ENCODE measurements at regions not wholly inside any gene's neighbourhood (a gene's known extent, or its start where the extent isn't known, plus 50 kb on each side); places are given as distances from the start of the nearest gene placed in this dataset.

GRCh38 chr2:60234274-60234986 lies 319.0 kb downstream of the BCL11A start:
- no peak overlapping the region for H3K4me3 Mint-ChIP-seq
- no peak overlapping the region for H3K27ac Mint-ChIP-seq
- no peaks in the 10 kb centered on the region for H3K27me3 Mint-ChIP-seq
- no peaks in the 10 kb centered on the region for H3K36me3 Mint-ChIP-seq
- intact Hi-C loops (cut with micrococcal nuclease): no loop called here
- DNase-seq: no peak
- POLR2A ChIA-PET: no interaction called here
- CTCF ChIA-PET: no interaction called here
- H3K4me1 Mint-ChIP-seq (ENCODE audit: low read depth): no peaks in the 10 kb centered on the region
- H3K9me3 Mint-ChIP-seq: peaks cover 14% of the 10 kb centered on the region

GRCh38 chr2:60230596-60230995 lies 322.9 kb downstream of the BCL11A start:
- no peak overlapping the region for H3K4me3 Mint-ChIP-seq

GRCh38 chr2:60230037-60230436 lies 323.4 kb downstream of the BCL11A start:
- ChIA-PET CTCF (no interaction called here), POLR2A (no interaction called here)
- Mint-ChIP-seq H3K27ac (no peak overlapping the region), H3K4me1 (ENCODE audit: low read depth) (no peaks in the 10 kb centered on the region), H3K27me3 (no peaks in the 10 kb centered on the region), H3K36me3 (no peaks in the 10 kb centered on the region), H3K4me3 (no peak overlapping the region), H3K9me3 (peaks cover 7% of the 10 kb centered on the region)
- intact Hi-C loops (cut with micrococcal nuclease): no loop called here
- DNase-seq: no peak

More at GRCh38 chr2:60230596-60230995, 322.9 kb downstream of the BCL11A start:
- Mint-ChIP-seq H3K27me3 (no peaks in the 10 kb centered on the region), H3K36me3 (no peaks in the 10 kb centered on the region), H3K27ac (no peak overlapping the region), H3K4me1 (ENCODE audit: low read depth) (no peaks in the 10 kb centered on the region), H3K9me3 (peaks cover 9% of the 10 kb centered on the region)
- intact Hi-C loops (cut with micrococcal nuclease): no loop called here
- no peak for DNase-seq
- CTCF ChIA-PET: no interaction called here
- POLR2A ChIA-PET: no interaction called here

GRCh38 chr2:60226943-60227342 lies 326.5 kb downstream of the BCL11A start:
- Mint-ChIP-seq H3K36me3 (no peaks in the 10 kb centered on the region), H3K9me3 (peaks cover 3% of the 10 kb centered on the region), H3K27ac (no peak overlapping the region), H3K27me3 (no peaks in the 10 kb centered on the region), H3K4me1 (ENCODE audit: low read depth) (no peaks in the 10 kb centered on the region), H3K4me3 (no peak overlapping the region)
- intact Hi-C loops (cut with micrococcal nuclease): no loop called here
- no peak for DNase-seq
- ChIA-PET POLR2A (no interaction called here), CTCF (no interaction called here)

GRCh38 chr2:60226191-60226590 lies 327.3 kb downstream of the BCL11A start:
- POLR2A ChIA-PET: no interaction called here

GRCh38 chr2:60223859-60224258 lies 329.6 kb downstream of the BCL11A start:
- no peak for DNase-seq
- Mint-ChIP-seq H3K4me1 (ENCODE audit: low read depth) (no peaks in the 10 kb centered on the region), H3K4me3 (no peak overlapping the region), H3K36me3 (no peaks in the 10 kb centered on the region), H3K27ac (no peak overlapping the region), H3K27me3 (no peaks in the 10 kb centered on the region), H3K9me3 (no peaks in the 10 kb centered on the region)
- intact Hi-C loops (cut with micrococcal nuclease): no loop called here
- ChIA-PET POLR2A (no interaction called here), CTCF (no interaction called here)

More at GRCh38 chr2:60226191-60226590, 327.3 kb downstream of the BCL11A start:
- intact Hi-C loops (cut with micrococcal nuclease): no loop called here
- Mint-ChIP-seq H3K9me3 (no peaks in the 10 kb centered on the region), H3K27ac (no peak overlapping the region), H3K27me3 (no peaks in the 10 kb centered on the region), H3K4me1 (ENCODE audit: low read depth) (no peaks in the 10 kb centered on the region), H3K36me3 (no peaks in the 10 kb centered on the region), H3K4me3 (no peak overlapping the region)
- CTCF ChIA-PET: no interaction called here
- DNase-seq: no peak

- Mint-ChIP-seq H3K4me1 (ENCODE audit: low read depth) (no peaks in the 10 kb centered on the region), H3K36me3 (no peaks in the 10 kb centered on the region), H3K27me3 (no peaks in the 10 kb centered on the region), H3K4me3 (no peak overlapping the region), H3K9me3 (no peaks in the 10 kb centered on the region), H3K27ac (no peak overlapping the region)
- ChIA-PET POLR2A (no interaction called here), CTCF (no interaction called here)
- no peak for DNase-seq
- intact Hi-C loops (cut with micrococcal nuclease): no loop called here
Measured at GRCh38 chr2:60221098-60221497, 332.4 kb downstream of the BCL11A start.

- no peak for DNase-seq
- Mint-ChIP-seq H3K36me3 (no peaks in the 10 kb centered on the region), H3K4me3 (no peak overlapping the region), H3K4me1 (ENCODE audit: low read depth) (no peaks in the 10 kb centered on the region), H3K27ac (no peak overlapping the region), H3K27me3 (no peaks in the 10 kb centered on the region), H3K9me3 (no peaks in the 10 kb centered on the region)
- POLR2A ChIA-PET: no interaction called here
- CTCF ChIA-PET: no interaction called here
- intact Hi-C loops (cut with micrococcal nuclease): no loop called here
Measured at GRCh38 chr2:60219536-60219935, 333.9 kb downstream of the BCL11A start.

- Mint-ChIP-seq H3K27ac (no peak overlapping the region), H3K9me3 (no peaks in the 10 kb centered on the region), H3K4me1 (ENCODE audit: low read depth) (no peaks in the 10 kb centered on the region), H3K36me3 (no peaks in the 10 kb centered on the region), H3K4me3 (no peak overlapping the region), H3K27me3 (no peaks in the 10 kb centered on the region)
- POLR2A ChIA-PET: no interaction called here
- intact Hi-C loops (cut with micrococcal nuclease): no loop called here
- CTCF ChIA-PET: no interaction called here
- DNase-seq: no peak
Measured at GRCh38 chr2:60216452-60216995, 336.9 kb downstream of the BCL11A start.

GRCh38 chr2:60215386-60215901 lies 338.0 kb downstream of the BCL11A start:
- CTCF ChIA-PET: no interaction called here
- no peaks in the 10 kb centered on the region for H3K36me3 Mint-ChIP-seq
- DNase-seq: no peak
- no peaks in the 10 kb centered on the region for H3K4me1 Mint-ChIP-seq (ENCODE audit: low read depth)
- intact Hi-C loops (cut with micrococcal nuclease): no loop called here
- no peak overlapping the region for H3K4me3 Mint-ChIP-seq
- H3K9me3 Mint-ChIP-seq: no peaks in the 10 kb centered on the region
- H3K27me3 Mint-ChIP-seq: no peaks in the 10 kb centered on the region
- no peak overlapping the region for H3K27ac Mint-ChIP-seq
- POLR2A ChIA-PET: no interaction called here

GRCh38 chr2:60214626-60214875 lies 338.9 kb downstream of the BCL11A start:
- Mint-ChIP-seq H3K27ac (no peak overlapping the region), H3K36me3 (no peaks in the 10 kb centered on the region), H3K4me3 (no peak overlapping the region), H3K9me3 (no peaks in the 10 kb centered on the region), H3K27me3 (no peaks in the 10 kb centered on the region), H3K4me1 (ENCODE audit: low read depth) (no peaks in the 10 kb centered on the region)
- no peak for DNase-seq
- intact Hi-C loops (cut with micrococcal nuclease): no loop called here
- POLR2A ChIA-PET: no interaction called here
- CTCF ChIA-PET: no interaction called here

GRCh38 chr2:60213865-60214625 lies 339.4 kb downstream of the BCL11A start:
- no peaks in the 10 kb centered on the region for H3K4me1 Mint-ChIP-seq (ENCODE audit: low read depth)
- H3K4me3 Mint-ChIP-seq: no peak overlapping the region
- CTCF ChIA-PET: no interaction called here
- DNase-seq: no peak
- no peaks in the 10 kb centered on the region for H3K9me3 Mint-ChIP-seq
- intact Hi-C loops (cut with micrococcal nuclease): no loop called here
- H3K27ac Mint-ChIP-seq: no peak overlapping the region
- H3K36me3 Mint-ChIP-seq: no peaks in the 10 kb centered on the region
- POLR2A ChIA-PET: no interaction called here
- no peaks in the 10 kb centered on the region for H3K27me3 Mint-ChIP-seq
